ENCODE measurements at regions not wholly inside any gene's neighbourhood (a gene's known extent, or its start where the extent isn't known, plus 50 kb on each side); places are given as distances from the start of the nearest gene placed in this dataset.

DNA sequence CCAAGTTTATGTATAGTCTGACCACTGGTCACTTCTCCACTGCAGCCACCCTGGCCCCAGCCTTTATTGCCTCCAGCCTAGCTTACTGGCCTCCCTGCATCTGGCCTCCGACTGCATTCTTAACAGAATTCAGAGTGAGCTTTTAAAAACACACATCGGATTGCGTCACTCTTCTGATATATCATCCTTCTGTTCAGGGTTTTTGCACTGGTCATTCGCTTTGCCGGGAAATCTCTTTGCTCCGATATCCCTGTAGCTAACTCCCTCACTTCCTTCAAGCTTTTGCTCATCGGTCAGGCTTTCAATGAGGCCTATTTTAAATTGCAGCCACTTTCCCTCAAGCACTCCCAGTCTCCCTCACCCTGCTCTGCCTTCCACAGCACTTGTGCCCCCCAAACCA is 101.6 kb upstream of the DLX2 start:
- no peak for DNase-seq (ENCODE audit: low read depth in 2 of 2)

DNA sequence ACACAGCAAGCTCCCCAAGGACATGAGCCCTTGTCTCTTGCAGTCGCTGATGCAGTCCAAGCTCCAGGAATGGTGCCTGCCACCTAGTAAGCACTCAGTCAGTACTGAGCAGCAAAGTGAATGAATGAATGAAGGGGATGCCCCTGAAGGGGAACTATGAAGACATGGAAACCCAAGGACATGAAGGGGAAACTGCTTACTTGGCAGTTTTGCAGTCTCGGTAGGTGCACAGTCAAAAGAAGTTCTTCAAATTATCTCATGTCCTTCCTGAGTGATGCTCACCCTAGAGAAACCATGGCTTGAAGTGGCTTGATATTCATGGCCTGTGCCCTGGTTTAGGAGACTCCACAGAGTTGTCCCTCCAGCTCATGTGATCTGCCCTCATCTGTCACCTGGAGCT is 102.1 kb upstream of the DLX2 start:
- DNase-seq (ENCODE audit: low read depth in 2 of 2), result no peak

DNA sequence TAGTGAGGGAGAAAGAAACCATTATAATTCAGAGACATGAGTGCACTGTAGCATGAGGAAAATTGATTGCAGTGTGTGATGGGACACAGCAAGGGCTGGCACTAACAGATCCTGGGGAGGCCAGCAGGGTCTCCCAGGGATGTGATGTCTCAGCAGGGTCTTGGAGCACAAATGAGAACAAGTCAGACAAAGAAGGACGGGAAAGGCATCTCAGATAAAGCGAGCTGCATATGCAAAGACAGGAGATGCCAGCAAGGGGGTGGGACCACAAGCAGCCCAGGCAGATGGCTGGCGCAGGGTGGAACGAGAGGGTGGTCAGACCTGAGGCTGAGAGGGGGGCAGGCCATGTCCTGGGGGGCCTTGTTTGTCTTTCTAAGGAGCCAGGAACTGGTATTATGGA is 102.6 kb upstream of the DLX2 start:
- no peak for DNase-seq (ENCODE audit: low read depth in 2 of 2)

DNA sequence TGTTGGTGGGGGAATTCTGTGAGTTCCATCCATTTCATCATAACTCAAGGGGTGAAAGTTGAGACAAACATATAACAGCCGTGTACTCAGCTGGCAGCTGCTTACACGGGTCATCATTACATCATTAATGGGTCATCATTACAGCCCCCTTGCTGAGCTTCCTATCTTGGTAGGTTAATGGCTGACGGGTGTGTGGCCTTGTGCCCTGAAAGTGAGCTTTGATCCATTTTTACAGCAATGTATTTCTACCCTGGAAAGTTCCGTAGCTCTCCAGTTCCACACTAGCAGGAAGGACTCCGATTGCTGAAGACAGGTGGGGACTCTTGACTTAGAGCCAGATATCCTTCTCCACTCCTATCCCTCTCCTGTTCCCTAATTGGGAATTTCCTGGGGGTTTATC is 105.2 kb upstream of the DLX2 start:
- no peak for DNase-seq (ENCODE audit: low read depth in 2 of 2)

DNA sequence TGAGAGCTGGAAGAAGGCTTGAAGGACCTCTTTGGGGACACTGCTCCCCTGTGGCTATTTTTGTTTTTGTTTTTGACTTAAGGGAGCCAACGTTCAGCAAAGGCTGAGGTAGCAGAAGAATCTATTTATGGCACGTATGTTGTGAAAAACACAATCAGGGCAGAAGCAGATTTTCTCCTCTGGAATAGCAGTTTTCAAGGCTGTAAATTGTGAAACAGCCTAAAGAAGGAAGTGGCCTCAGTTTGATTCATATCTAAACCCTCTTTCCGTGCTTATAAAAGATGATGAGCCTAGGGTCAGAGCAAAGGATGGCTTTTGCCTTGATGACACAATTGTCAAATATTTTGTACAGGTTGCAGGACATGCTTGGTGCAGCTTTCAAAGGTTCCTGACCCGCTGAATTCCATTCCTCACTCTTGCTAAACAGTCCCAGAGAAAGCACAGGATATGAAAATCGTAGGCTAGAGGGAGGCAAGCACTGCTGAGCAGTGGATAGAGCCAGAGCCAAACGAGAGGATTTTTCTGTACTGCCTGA is 106.2 kb upstream of the DLX2 start:
- DNase-seq (ENCODE audit: low read depth in 2 of 2), result no peak

DNA sequence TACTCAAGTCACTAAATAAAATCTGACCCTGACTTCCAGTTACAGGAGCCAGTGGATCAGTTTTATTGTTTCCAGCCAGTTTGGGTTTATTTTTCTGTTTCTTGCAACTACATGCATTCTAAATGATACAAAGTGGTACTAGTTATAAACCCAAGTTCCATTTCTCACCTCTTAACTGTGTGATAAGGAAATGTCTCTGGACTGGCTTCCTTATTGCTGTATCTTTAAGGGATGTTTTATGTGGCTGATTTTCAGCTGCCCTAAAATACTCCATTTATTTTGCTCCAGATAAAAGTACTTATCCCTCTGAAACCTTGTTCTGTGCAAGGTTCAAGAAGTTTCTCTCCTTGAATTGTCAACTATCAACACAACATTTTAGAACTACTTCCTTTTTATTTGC is 107.9 kb upstream of the DLX2 start:
- no peak for DNase-seq (ENCODE audit: low read depth in 2 of 2)

DNA sequence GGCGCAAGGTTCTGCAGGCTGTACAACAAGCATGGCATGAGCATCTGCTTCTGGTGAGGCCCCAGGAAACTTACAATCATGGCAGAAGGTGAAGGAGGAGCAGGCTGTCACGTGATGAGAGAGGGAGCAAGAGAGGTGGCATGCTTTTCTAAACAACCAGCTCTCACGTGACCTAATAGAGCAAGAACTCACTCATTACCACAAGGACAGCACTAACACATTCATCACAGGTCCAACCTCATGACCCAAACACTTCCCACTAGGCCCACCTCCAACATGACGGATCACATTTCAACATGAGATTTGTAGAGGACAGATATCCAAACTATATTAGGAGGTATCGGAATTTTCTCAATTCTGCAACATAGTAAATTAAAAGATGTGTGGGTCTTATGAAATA is 108.8 kb upstream of the DLX2 start:
- DNase-seq (ENCODE audit: low read depth in 2 of 2), result no peak

DNA sequence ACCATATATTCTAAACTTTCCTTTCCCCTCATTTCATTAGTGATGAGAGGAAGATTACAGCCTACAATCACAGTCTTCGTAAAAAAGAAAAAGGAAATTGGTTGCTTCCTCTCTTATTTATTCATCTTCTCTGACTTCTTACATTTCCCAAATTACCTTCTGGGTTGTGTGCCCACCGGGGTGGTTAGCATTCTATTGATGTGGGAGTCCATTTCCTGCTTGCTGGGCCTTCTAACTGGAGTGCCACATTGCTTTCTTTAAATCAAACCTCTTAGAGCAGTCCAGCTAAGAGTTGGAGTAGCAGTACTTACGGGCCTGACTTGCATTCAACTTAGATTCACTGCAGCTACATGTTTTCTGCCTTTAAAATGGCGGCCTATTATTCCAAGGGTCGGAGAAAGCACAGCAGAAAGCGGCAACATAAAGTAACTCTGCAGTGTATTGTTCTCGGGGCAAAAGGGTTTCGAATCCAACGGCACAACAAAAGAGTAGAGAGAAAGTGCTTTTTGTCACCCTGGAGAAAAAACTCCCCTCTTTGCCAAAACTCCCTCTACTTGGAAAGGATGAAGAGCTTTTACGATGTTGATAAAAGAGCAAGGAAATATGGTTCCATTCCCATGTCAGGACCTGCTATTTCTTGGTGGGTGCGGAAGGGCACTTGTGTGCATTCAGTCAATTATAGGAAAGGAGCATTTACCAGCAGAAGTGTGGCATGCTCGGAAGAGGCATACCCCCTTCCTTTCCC is 110.6 kb upstream of the DLX2 start:
- no peak for DNase-seq (ENCODE audit: low read depth in 2 of 2)

DNA sequence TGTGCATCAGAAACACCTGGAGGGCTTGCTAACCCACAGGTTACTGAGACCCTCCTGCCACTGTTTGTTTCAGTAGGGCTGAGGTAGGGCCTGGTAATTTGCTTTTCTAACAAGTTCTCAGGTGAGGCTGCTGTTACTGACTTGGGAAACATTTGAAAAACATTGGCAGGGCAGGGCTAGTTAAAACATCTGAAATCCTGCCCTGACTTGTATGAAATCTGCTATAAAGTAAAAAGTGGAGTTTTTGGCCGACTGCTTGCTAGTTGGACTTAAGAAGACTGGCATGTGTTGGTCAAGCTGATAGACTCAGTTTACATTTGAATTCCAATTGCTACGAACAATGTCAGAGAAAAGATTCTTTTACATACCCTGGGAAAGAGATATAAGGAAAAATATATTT is 111.6 kb upstream of the DLX2 start:
- no peak for DNase-seq (ENCODE audit: low read depth in 2 of 2)

DNA sequence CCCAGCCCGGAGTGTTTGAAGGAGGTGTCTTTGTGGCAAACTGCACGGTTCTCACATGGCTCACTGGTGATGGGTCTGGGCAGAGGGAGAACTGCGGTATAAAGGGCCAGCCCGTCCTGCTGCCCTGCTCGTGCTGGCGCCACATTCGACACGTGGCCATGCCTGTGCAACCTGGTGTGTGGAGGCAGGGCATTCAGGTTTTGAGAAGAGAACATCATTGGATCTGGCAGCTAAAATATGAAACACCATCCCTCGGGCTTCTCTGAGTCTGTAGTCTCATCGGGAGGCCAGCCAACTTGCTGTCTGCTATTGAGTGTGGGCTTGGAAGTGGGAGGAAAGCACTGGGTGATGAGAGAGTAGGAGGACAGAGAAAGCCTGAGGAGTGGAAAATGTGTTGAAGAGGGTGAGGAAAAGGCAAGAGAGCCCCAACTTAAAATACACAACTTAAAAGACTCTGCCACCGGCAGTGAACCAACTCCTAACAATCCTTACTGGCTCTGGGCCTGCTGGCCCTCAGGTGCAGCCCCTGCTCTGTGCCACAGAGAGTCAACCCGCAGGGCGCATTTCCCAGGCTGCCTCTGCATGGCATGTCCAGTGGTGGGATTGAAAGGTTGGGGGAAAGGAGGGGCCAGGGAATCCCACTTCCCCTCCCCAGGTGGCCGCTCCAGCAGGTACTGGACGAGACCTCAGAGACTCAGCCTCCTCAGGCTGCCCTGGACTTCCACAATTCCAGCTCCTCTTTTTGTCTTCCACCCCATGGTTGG is 112.7 kb upstream of the DLX2 start:
- no peak for DNase-seq (ENCODE audit: low read depth in 2 of 2)

DNA sequence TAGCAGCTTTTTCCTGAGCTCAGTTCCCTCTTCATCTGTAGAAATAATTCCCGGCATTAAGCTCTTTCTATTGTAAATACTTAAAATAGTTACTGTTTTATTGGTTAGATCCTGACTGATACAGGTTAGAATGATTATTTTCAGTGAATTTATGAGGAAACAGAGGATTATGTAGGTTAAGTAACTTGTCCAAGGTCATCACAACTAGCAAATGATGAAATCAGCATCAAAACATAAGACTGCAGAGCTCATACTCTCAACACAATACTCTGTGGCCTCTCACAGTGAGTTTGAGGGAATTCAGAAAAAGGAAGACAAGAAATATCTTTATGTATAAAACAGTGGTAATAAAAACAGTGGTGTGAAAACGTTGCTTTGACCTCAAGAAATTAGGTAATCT is 113.2 kb upstream of the DLX2 start:
- DNase-seq (ENCODE audit: low read depth in 2 of 2), result no peak

DNA sequence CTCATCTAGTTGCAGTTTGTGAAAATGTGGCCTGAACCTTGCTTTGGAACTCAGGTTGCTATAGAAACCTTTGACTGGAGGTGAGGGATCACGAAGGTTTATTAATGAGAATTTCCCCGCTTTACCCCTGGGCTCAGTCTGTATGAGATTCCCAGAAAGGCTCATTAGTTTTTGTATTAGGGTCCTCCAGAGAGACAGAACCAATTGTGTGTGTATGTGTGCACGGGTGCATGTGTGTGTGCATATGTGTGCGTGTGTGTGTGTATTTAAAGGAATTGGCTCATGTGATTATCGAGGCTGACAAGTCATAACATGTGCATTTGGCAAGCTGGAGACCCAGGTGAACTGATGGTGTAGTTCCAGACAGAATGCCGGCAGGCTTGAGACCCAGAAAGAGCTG is 113.8 kb upstream of the DLX2 start:
- DNase-seq (ENCODE audit: low read depth in 2 of 2), result no peak

DNA sequence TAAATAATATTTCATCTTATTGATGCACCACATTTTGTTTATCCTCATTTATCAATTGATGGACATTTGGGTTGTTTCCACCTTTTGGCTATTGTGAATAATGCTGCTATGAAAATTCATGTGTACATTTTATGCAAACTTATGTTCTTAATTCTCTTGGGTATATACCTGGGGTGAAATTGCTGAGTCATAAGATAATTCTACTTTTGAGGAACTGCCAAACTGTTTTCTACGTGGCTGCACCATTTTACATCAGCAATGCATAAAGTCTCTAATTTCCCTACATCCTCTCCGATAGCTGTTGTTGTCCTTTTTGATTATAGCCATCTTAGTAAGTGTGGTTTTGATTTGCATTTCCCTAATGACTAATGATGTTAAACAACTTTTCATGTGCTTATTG is 116.5 kb upstream of the DLX2 start:
- DNase-seq (ENCODE audit: low read depth in 2 of 2), result no peak

DNA sequence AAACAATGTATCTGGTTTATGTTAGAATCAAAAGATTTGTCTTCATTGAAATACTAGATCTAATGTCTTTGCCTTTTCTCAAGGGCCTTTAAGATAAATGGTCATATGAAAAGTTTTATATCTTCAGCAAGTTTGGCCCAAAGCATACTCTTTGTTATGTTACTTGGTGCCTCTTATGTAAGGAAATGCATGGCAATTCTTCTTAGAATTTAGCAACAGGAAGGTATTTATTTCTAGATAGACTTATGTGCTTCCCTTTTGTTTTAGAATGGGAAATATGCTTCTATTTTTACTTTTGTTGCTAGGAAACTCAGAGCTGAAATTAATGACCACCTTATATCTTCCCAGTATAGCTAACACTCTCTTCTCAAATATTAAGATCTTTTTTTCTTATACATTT is 117.4 kb upstream of the DLX2 start:
- no peak for DNase-seq (ENCODE audit: low read depth in 2 of 2)

DNA sequence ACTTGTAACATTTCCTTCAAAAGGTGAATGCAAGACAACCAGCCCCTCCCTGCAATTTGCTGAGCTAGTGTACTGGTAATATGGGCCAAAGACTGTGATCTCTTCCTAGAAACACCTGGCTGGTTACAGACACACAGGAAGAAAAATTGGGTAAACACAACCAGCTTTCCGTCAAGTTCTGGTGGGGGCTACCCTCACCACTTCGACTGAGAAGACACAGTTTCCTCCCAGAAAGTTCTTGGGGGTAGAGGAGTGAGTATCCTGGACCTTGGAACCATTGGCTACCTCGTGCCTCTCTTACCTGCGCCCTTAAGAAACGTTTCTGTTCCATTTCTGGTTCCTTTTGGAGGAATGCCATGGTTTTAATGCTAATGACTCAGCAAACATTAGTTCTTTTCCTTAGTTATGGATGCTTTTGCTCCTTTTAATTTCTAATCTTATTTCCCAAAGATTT is 120.9 kb upstream of the DLX2 start:
- no peak for DNase-seq (ENCODE audit: low read depth in 2 of 2)

DNA sequence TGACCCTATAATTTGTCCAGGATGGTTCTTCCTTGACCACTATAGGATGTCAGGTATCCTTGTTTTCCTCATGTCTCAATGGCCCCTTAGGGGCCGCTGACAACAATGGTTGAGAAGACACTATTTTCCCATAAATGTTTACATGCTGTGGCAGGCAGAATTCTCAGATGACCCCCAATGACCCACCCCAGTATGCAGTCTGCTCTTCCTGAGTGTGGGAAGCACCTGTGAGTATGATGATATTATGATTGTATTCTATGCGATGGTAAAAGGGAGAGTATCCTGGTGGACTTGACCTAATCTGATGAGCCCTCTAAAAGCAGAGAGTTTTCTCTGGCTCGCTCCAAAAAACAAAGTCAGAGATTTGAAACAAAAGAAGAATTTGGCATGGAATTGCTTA is 123.1 kb upstream of the DLX2 start:
- DNase-seq (ENCODE audit: low read depth in 2 of 2), result no peak

DNA sequence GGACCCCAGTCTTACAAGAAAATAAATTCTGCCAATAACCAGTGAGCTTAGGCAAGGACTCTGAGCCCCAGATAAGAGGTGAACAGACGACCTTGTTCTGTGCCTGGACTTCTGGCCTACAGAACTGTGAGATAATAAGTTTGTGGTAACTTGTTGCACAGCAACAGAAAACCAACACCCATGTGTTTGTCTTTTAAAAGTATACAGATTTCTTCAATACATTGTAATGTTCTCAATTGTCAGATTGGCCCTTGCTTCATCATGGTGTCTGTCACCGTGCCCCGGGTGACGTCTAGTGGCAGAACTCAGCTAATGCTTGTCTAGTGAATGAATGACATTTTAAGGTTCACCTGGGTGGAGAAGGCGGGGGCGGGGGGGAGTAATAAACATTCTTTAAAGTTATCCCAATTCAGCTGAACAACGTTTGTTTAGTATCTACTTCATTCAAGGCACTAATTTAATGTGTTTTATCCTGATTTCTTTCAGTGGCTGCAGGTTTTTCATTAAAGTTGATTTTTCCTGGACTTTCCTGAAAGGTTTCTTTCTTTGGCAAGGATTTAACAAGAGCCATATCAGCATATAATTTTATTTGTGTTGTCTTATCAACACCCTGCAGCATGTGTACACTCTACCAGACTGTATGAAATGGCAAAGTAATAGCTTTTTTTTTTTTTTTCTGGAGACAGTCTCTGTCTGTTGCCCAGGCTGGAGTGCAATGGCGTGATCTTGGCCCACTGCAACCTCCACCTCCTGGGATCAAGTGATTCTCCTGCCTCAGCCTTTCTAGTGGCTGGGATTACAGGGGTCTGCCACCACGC is 123.8 kb upstream of the DLX2 start:
- DNase-seq (ENCODE audit: low read depth in 2 of 2), result no peak

DNA sequence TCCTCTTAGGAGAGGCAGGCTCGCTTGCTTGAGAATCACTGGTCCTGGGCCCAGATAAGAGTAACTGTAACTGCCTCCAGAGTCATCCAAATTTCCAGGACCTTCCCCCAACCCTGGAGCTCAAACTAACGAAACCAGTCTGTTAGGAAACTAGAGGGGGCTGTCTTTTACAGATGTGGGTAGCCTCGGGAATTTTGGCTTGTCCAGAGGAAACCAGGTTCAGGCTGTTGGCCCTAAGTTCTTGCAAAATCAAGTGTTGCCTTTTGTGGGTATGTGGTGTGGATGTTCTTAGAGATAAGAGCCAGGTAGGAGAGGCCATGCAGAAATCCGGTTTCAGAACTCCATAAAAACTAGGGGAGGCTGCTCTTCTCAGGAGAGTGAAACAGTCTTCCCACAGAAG is 125.0 kb upstream of the DLX2 start:
- no peak for DNase-seq (ENCODE audit: low read depth in 2 of 2)

DNA sequence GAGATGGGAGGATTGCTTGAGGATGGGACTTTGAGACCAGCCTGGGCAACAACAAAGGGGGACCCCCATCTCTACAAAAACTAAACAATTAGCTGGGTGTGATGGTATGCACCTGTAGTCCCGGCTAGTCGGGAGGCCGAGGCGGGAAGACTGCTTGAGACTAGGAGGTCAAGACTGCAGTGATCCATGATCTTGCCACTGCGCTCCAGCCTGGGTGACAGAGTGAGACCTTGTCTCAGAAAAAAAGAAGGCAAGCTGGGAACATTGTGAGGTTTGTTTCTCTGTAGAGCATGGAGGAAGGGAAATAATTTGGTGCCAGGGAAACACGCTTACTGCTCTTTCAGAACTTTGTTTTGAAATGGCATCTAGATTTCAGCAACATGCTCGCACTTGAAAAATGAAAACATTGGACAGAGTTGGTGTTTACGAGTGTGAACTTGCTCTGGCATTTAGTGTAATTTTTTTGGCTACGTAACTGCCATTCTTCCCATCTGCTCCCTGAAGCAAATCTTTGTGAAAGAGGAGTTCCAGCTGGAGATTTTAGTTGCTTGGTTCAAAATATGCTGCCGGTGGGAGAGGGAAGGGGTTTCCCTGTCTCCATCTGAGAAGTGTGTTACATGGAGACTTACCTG is 125.6 kb upstream of the DLX2 start:
- DNase-seq (ENCODE audit: low read depth in 2 of 2), result no peak

DNA sequence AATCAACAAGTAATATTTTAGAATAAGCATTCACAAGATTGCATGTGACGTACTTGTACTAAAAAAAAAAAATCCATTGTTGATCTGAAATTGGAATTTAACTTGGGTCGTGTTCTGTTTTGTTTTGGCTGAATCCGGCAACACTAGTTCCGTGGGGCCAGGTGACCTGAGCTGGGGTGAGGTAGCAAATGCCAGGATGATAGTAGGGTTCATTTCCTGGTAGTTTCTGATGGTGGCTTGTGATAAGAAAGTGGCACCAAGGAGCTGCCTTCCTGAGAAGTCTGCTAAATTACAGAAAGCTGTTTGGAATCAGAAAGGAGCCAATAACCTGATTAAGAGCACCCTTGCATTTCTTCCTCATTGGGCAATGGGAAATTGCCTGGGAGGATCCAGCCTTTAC is 126.4 kb upstream of the DLX2 start:
- DNase-seq (ENCODE audit: low read depth in 2 of 2), result no peak

DNA sequence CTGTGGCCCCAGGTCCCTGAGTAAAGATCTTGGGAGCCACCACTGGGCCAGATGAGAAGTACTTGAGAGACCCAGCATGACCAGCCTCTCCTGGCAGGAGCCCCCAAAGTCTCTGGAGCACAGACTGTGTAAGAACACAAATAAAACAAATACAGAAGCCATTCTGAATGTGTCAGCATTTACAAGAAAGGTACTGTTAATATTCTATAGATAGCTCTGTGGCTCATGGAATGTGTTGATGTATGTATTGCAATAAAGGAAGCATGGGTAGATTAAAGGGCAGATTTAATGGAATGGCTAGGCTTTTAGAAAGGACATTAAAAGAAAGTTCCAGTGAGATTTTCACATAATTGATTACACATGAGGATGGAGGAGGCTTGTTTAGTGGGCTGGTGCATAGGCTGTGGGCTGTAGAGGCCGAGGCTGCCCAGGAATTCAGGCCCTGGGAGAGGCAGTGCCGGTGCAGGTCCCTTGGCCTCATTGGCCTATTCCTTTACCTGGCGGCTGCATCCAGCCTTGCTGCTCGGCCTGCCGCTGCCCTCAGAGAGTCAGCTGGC is 127.7 kb upstream of the DLX2 start:
- no peak for DNase-seq (ENCODE audit: low read depth in 2 of 2)

All from stimulated activated CD4-positive, alpha-beta T cell treated with anti-CD3 and anti-CD28 coated beads, Interleukin-12 subunit alpha, Interleukin-12 subunit beta, amount 100 ng/mL, for 24 hours (primary cell).